Brain microvascular endothelial cell (primary cell): ENCODE measurements at regions not wholly inside any gene's neighbourhood (a gene's known extent, or its start where the extent isn't known, plus 50 kb on each side); places are given as distances from the start of the nearest gene placed in this dataset.

ENCODE experiments used
- DNase-seq: peaks from one replicate; pipeline ENCODE4 v3.0.0-alpha.2; 2020
- H3K27ac ChIP-seq: fragments of 250-450 bp; sonication (Bioruptor Pico); 2 replicates; pipeline ENCODE4 v1.5.1; 2020; ENCODE audit warnings: mild to moderate bottlenecking, moderate library complexity
- H3K27me3 ChIP-seq: fragments of 250-450 bp; sonication (Bioruptor Pico); replicated peaks from 2 replicates; pipeline ENCODE4 v1.5.1; 2020; ENCODE audit warnings: mild to moderate bottlenecking
- H3K36me3 ChIP-seq: fragments of 250-450 bp; sonication (Bioruptor Pico); replicated peaks from 2 replicates; pipeline ENCODE4 v1.5.1; 2020; ENCODE audit warnings: mild to moderate bottlenecking
- H3K4me3 ChIP-seq: 2 replicates; pipeline ENCODE4 v1.5.1; 2011; ENCODE audit warnings: low read depth, mild to moderate bottlenecking, control low read depth, low read length, moderate library complexity
- in situ Hi-C: cut with HindIII; loops from 2 replicates; pipeline ENCODE4 v1.10.0; 2017; ENCODE audit warnings: low sequenced_read_pairs, low pct_ligation_motif_present
- TF ChIP-seq, protein P1 (sequence below): IDR thresholded peaks from 2 replicates; pipeline ENCODE4 v1.5.1; 2011; ENCODE audit warnings: low read depth, mild to moderate bottlenecking, moderate library complexity, low read length, control low read depth, inconsistent platforms; ENCODE audit errors: missing control alignments

DNA sequence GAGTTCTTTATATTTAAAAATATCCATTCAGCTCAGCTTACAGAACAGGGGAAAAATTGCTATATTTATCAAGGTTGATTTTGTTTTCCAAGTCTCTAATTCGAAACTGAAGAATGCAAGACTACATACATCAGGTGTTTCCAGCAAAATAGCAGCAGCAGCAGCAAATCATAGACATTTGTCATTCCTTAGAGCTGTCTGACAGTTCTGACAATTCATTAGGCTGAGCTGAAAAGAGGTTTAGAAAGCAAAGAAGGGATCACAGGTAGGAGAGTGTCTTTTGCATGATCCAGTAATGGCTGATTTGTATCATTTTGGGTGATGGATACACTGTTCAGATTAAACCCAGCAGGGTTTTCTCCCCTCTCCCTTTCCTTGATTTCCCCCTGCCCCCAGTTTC, 545.7 kb downstream of the MCTP2 start:
- TF ChIP-seq, protein P1, sequence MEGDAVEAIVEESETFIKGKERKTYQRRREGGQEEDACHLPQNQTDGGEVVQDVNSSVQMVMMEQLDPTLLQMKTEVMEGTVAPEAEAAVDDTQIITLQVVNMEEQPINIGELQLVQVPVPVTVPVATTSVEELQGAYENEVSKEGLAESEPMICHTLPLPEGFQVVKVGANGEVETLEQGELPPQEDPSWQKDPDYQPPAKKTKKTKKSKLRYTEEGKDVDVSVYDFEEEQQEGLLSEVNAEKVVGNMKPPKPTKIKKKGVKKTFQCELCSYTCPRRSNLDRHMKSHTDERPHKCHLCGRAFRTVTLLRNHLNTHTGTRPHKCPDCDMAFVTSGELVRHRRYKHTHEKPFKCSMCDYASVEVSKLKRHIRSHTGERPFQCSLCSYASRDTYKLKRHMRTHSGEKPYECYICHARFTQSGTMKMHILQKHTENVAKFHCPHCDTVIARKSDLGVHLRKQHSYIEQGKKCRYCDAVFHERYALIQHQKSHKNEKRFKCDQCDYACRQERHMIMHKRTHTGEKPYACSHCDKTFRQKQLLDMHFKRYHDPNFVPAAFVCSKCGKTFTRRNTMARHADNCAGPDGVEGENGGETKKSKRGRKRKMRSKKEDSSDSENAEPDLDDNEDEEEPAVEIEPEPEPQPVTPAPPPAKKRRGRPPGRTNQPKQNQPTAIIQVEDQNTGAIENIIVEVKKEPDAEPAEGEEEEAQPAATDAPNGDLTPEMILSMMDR: no peak
- H3K36me3 ChIP-seq: no peaks in the 10 kb centered on the region
- no peak overlapping the region for H3K4me3 ChIP-seq
- in situ Hi-C loops: no loop called here
- no peaks in the 10 kb centered on the region for H3K27me3 ChIP-seq
- no peak overlapping the region for H3K27ac ChIP-seq
- DNase-seq: no peak

- no peak for DNase-seq
- Histone ChIP-seq H3K27ac (no peak overlapping the region), H3K4me3 (no peak overlapping the region), H3K27me3 (no peaks in the 10 kb centered on the region), H3K36me3 (no peaks in the 10 kb centered on the region)
- TF ChIP-seq, protein P1: no peak
- in situ Hi-C loops: no loop called here
Observed at GRCh38 chr15:94778840-94779239, 547.5 kb downstream of the MCTP2 start.

DNA sequence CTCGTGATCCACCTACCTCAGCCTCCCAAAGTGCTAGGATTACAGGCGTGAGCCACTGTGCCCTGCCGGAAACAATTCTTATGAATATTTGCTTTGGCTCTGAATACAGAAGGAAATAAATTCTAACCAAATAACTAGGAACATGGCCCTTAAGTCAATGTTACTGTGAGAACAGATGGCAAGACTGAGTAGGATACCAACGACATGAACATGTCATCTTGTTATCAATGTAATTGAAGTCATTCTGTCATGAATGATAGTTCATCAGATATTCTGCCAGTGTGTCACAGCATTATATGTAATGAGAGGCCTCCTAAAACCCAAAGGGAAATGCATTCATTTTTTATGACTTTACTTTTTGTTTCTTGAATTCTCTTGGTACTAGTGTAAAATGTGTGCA, 548.8 kb downstream of the MCTP2 start:
- Histone ChIP-seq H3K27me3 (no peaks in the 10 kb centered on the region), H3K4me3 (no peak overlapping the region), H3K36me3 (no peaks in the 10 kb centered on the region), H3K27ac (no peak overlapping the region)
- TF ChIP-seq, protein P1: no peak
- in situ Hi-C loops: no loop called here
- no peak for DNase-seq

- TF ChIP-seq, protein P1: no peak
- in situ Hi-C loops: no loop called here
- Histone ChIP-seq H3K36me3 (no peaks in the 10 kb centered on the region), H3K27ac (no peak overlapping the region), H3K4me3 (no peak overlapping the region), H3K27me3 (no peaks in the 10 kb centered on the region)
- DNase-seq: no peak
Observed at GRCh38 chr15:94785091-94785490, 553.7 kb downstream of the MCTP2 start.

DNA sequence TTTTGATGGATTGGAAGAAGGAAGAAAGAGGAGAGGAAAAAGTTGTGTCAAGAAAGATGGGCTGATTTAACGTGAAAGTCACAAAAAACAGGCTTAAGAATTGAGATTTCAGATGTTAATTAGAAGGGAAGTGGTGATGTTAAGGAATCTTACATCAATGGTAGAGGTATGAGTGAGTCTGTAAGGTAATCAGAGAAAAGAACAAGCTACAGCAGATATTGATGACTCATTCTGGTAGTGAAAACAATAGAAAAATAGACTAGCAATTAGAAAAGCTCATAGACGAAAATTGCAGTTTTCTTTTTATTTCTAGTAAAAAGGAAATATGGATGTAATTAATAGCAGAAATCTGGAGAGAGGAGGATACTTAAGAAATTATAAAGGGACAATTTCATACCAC, 559.6 kb downstream of the MCTP2 start:
- Histone ChIP-seq H3K36me3 (no peaks in the 10 kb centered on the region), H3K27me3 (no peaks in the 10 kb centered on the region), H3K4me3 (no peak overlapping the region), H3K27ac (no peak overlapping the region)
- no peak for DNase-seq
- TF ChIP-seq, protein P1: no peak
- in situ Hi-C loops: no loop called here

- TF ChIP-seq, protein P1: no peak
- DNase-seq: no peak
- in situ Hi-C loops: no loop called here
- no peaks in the 10 kb centered on the region for H3K27me3 ChIP-seq
- no peak overlapping the region for H3K4me3 ChIP-seq
- no peak overlapping the region for H3K27ac ChIP-seq
- no peaks in the 10 kb centered on the region for H3K36me3 ChIP-seq
Observed at GRCh38 chr15:94791510-94791909, 560.1 kb downstream of the MCTP2 start.
